MCF 10A (cell line): ENCODE measurements at regions not wholly inside any gene's neighbourhood (a gene's known extent, or its start where the extent isn't known, plus 50 kb on each side); places are given as distances from the start of the nearest gene placed in this dataset.

Experiments used
- BruUV-seq: library from RNA; stranded (reverse); fragments of 400-500 nt; replicated peaks from 2 replicates; lab custom pipeline; 2021; lab: Mats Ljungman, UMichigan
- CTCF ChIA-PET: fragments of 300-600 bp; sonication (Branson Sonifier 250); formaldehyde crosslinking; extraction: SDS; loops from one replicate; lab custom pipeline; 2021; ENCODE audit warnings: antibody characterized with exemption, inconsistent platforms; lab: Yijun Ruan, JAX
- POLR2A ChIA-PET: fragments of 300-600, 350-650 bp; sonication (Branson Sonifier 250); formaldehyde crosslinking; extraction: SDS; loops from one replicate; lab custom pipeline; 2020; ENCODE audit warnings: antibody characterized with exemption, inconsistent platforms; lab: Yijun Ruan, JAX
- DNase-seq: peaks from one replicate; pipeline ENCODE4 v3.0.0-alpha.2; 2018; ENCODE audit not compliant: unreplicated experiment
- H3K27ac Mint-ChIP-seq: one replicate; pipeline ENCODE4 v1.8.0; 2022; ENCODE audit warnings: mild to moderate bottlenecking, low read depth, mixed read lengths; ENCODE audit not compliant: unreplicated experiment
- H3K27me3 Mint-ChIP-seq: one replicate; pipeline ENCODE4 v1.8.0; 2022; ENCODE audit warnings: mixed read lengths; ENCODE audit not compliant: insufficient read depth, unreplicated experiment
- H3K36me3 Mint-ChIP-seq: one replicate; pipeline ENCODE4 v1.8.0; 2022; ENCODE audit warnings: mild to moderate bottlenecking, moderate library complexity, mixed read lengths; ENCODE audit not compliant: insufficient read depth, unreplicated experiment
- H3K4me1 Mint-ChIP-seq: one replicate; pipeline ENCODE4 v1.8.0; 2022; ENCODE audit warnings: mixed read lengths; ENCODE audit not compliant: insufficient read depth, unreplicated experiment
- H3K4me3 Mint-ChIP-seq: one replicate; pipeline ENCODE4 v1.8.0; 2022; ENCODE audit warnings: mild to moderate bottlenecking, moderate library complexity, mixed read lengths; ENCODE audit not compliant: unreplicated experiment
- H3K9me3 Mint-ChIP-seq: one replicate; pipeline ENCODE4 v1.8.0; 2022; ENCODE audit warnings: mixed read lengths; ENCODE audit not compliant: unreplicated experiment
- intact Hi-C: fragments of 100-400 bp; cut with micrococcal nuclease; formaldehyde crosslinking; loops from 2 replicates; pipeline ENCODE4 v1.14.1; 2022
- TF ChIP-seq, protein P1 (sequence below): fragments of 200-600 bp; IDR thresholded peaks from one replicate; pipeline ENCODE4 v1.8.0; 2022; ENCODE audit warnings: antibody characterized with exemption, mild to moderate bottlenecking; ENCODE audit not compliant: unreplicated experiment

DNA sequence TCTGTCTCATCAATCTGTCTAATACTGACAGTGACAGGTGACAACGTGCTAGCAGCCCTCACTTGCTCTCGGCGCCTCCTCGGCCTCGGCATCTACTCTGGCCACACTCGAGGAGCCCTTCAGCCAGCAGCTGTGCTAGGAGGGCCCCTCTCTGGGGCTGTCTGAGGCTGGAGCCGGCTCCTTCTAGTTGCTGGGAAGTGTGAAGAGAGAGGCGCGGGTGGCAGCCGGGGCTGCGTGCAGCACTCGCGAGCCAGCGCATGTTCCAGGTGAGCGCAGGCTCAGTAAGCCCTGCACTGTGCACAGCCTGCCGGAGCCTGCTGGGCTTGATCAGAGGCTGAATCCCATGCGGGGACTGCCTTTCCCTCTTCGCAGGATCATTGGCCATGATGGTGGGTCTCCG, 330.7 kb downstream of the CDH10 start:
- intact Hi-C loops: no loop called here
- no TSS peak for BruUV-seq
- H3K27me3 Mint-ChIP-seq: no peaks in the 10 kb centered on the region
- TF ChIP-seq, protein P1, sequence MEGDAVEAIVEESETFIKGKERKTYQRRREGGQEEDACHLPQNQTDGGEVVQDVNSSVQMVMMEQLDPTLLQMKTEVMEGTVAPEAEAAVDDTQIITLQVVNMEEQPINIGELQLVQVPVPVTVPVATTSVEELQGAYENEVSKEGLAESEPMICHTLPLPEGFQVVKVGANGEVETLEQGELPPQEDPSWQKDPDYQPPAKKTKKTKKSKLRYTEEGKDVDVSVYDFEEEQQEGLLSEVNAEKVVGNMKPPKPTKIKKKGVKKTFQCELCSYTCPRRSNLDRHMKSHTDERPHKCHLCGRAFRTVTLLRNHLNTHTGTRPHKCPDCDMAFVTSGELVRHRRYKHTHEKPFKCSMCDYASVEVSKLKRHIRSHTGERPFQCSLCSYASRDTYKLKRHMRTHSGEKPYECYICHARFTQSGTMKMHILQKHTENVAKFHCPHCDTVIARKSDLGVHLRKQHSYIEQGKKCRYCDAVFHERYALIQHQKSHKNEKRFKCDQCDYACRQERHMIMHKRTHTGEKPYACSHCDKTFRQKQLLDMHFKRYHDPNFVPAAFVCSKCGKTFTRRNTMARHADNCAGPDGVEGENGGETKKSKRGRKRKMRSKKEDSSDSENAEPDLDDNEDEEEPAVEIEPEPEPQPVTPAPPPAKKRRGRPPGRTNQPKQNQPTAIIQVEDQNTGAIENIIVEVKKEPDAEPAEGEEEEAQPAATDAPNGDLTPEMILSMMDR: no peak
- H3K27ac Mint-ChIP-seq: no peak overlapping the region
- CTCF ChIA-PET: no interaction called here
- no peak overlapping the region for H3K4me3 Mint-ChIP-seq
- no peak for DNase-seq
- peaks cover 17% of the 10 kb centered on the region for H3K9me3 Mint-ChIP-seq
- POLR2A ChIA-PET: no interaction called here
- no peaks in the 10 kb centered on the region for H3K4me1 Mint-ChIP-seq
- peaks cover 6% of the 10 kb centered on the region for H3K36me3 Mint-ChIP-seq

GRCh38 chr5:24320643-24321042, 324.1 kb downstream of the CDH10 start:
- H3K9me3 Mint-ChIP-seq: peaks cover 3% of the 10 kb centered on the region
- H3K4me1 Mint-ChIP-seq: no peaks in the 10 kb centered on the region
- no peak for DNase-seq
- no TSS peak for BruUV-seq
- CTCF ChIA-PET: no interaction called here
- no peak overlapping the region for H3K27ac Mint-ChIP-seq
- TF ChIP-seq, protein P1: no peak
- H3K27me3 Mint-ChIP-seq: no peaks in the 10 kb centered on the region
- H3K36me3 Mint-ChIP-seq: no peaks in the 10 kb centered on the region
- intact Hi-C loops: no loop called here
- POLR2A ChIA-PET: no interaction called here
- H3K4me3 Mint-ChIP-seq: no peak overlapping the region

- no peak overlapping the region for H3K27ac Mint-ChIP-seq
- ChIA-PET CTCF (no interaction called here), POLR2A (no interaction called here)
- no peaks in the 10 kb centered on the region for H3K9me3 Mint-ChIP-seq
- H3K27me3 Mint-ChIP-seq: no peaks in the 10 kb centered on the region
- no TSS peak for BruUV-seq
- no peaks in the 10 kb centered on the region for H3K36me3 Mint-ChIP-seq
- TF ChIP-seq, protein P1: no peak
- DNase-seq: no peak
- no peaks in the 10 kb centered on the region for H3K4me1 Mint-ChIP-seq
- no peak overlapping the region for H3K4me3 Mint-ChIP-seq
- intact Hi-C loops: no loop called here
Observed at GRCh38 chr5:24325306-24325832, 319.4 kb downstream of the CDH10 start.

DNA sequence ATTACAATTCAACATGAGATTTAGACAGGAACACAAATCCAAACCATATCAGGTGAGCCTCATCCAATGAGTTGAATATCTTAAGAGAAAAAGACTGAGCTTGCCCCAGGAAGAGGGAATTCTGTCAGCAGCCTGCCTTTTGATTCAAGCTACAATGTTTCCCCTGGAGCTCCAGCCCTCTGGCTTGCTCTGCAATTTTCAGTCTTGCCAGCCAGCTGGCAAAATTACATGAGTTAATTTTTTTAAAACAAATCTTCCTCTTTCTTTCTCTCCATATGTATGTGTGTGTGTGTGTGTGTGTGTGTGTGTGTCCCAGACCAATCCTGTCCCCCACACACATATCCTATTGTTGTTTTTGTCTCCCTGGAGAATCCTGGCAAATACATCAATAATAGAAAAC, 313.2 kb downstream of the CDH10 start:
- DNase-seq: no peak
- no peaks in the 10 kb centered on the region for H3K4me1 Mint-ChIP-seq
- no peaks in the 10 kb centered on the region for H3K36me3 Mint-ChIP-seq
- no TSS peak for BruUV-seq
- TF ChIP-seq, protein P1: no peak
- H3K27me3 Mint-ChIP-seq: no peaks in the 10 kb centered on the region
- H3K4me3 Mint-ChIP-seq: no peak overlapping the region
- ChIA-PET POLR2A (no interaction called here), CTCF (no interaction called here)
- intact Hi-C loops: no loop called here
- no peak overlapping the region for H3K27ac Mint-ChIP-seq
- no peaks in the 10 kb centered on the region for H3K9me3 Mint-ChIP-seq
